Fibroblast of lung (primary cell): ENCODE measurements at regions not wholly inside any gene's neighbourhood (a gene's known extent, or its start where the extent isn't known, plus 50 kb on each side); places are given as distances from the start of the nearest gene placed in this dataset.

Experiments
- CTCF ChIP-seq, 2 donors: IDR thresholded peaks in 1 of 2; conservative IDR thresholded peaks in 1 of 2; 1 replicate in 1 of 2; 2 replicates in 1 of 2; pipeline ENCODE4 v1.5.1; 2011 to 2012; ENCODE audit warnings: low read length in 2 of 2, control low read depth in 1 of 2, inconsistent platforms in 1 of 2, low read depth in 1 of 2, mild to moderate bottlenecking in 1 of 2
- EZH2 ChIP-seq: IDR thresholded peaks from 2 replicates; pipeline ENCODE4 v1.5.1; 2012; ENCODE audit warnings: low read length, control low read depth, mild to moderate bottlenecking; ENCODE audit errors: missing control alignments

- no peak for TF ChIP-seq CTCF (conservative IDR thresholded peaks at IDR 0.05 in 1 of 2, IDR thresholded peaks at IDR 0.05 in 1 of 2; ENCODE audit: low read depth in 1 of 2, low read length in 2 of 2)
- TF ChIP-seq EZH2 = no peak
Observed at GRCh38 chr21:38948377-38949069, 142.8 kb downstream of the ETS2 start.
